ENCODE measurements at regions not wholly inside any gene's neighbourhood (a gene's known extent, or its start where the extent isn't known, plus 50 kb on each side); places are given as distances from the start of the nearest gene placed in this dataset.

DNA sequence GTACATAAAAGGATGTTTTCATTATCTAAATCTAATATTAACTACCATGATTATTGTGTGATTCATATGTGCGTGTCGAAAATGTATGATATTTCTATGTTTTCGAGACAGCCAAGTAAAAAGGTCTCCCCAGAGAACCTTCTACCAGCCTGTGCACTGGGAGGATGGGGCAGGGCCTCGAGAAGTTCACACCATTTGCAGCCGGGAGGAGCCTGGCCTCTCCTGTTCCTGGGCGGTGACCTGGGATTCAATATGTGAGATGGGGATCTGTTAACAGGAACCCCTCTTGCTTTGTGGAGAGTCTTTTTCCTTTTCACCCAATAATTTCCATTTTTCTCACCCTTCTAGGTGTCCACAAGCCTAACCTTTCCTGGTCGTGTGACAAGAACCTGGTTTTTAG is 189.3 kb downstream of the IPO8 start:
- no peak for DNase-seq (ENCODE audit: extremely low read depth, low read depth)
- TF ChIP-seq, protein P1, sequence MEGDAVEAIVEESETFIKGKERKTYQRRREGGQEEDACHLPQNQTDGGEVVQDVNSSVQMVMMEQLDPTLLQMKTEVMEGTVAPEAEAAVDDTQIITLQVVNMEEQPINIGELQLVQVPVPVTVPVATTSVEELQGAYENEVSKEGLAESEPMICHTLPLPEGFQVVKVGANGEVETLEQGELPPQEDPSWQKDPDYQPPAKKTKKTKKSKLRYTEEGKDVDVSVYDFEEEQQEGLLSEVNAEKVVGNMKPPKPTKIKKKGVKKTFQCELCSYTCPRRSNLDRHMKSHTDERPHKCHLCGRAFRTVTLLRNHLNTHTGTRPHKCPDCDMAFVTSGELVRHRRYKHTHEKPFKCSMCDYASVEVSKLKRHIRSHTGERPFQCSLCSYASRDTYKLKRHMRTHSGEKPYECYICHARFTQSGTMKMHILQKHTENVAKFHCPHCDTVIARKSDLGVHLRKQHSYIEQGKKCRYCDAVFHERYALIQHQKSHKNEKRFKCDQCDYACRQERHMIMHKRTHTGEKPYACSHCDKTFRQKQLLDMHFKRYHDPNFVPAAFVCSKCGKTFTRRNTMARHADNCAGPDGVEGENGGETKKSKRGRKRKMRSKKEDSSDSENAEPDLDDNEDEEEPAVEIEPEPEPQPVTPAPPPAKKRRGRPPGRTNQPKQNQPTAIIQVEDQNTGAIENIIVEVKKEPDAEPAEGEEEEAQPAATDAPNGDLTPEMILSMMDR (IDR thresholded peaks at IDR 0.05; ENCODE audit: low read depth, low read length): no peak

DNA sequence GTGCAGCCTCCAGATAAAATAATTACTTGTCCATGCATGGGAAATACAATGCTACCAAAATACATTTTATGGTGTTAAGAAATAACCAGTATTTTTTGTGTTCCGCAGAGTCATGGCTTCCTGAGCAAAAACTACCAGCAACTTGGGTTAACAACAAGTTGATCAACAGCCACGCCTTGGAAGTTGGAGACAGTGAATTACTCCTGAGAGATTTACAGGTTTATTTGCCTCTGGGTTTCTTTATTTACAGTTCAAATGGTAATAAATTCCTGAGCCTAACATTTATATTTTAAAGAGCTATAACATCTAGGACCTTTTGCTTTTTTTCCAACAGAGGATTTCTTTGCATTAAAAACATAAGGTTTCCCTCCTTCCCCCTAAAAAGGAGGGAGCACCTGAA is 194.0 kb downstream of the IPO8 start:
- DNase-seq (ENCODE audit: extremely low read depth, low read depth): no peak
- TF ChIP-seq, protein P1 (IDR thresholded peaks at IDR 0.05; ENCODE audit: low read depth, low read length): no peak

DNA sequence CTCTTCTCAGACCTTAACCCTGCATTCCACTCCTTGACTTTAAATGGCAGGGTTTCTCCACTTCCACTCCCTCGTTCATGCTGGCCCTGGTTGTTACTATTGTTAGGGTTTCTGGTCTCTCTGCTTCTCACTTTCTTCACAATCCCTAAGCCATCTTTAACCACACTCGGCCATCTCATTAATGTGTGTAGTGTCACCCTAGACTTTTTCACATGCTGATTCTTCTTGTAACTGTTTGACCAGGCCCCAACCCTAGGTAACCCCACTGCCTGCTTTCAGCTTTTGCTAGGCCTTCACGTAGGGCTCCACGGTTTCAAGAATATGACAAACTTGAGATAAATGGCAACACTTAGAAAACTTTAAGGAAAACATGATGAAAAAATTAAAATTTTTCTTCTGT is 195.1 kb downstream of the IPO8 start:
- TF ChIP-seq, protein P1 (IDR thresholded peaks at IDR 0.05; ENCODE audit: low read depth, low read length): no peak
- DNase-seq (ENCODE audit: extremely low read depth, low read depth): no peak

DNA sequence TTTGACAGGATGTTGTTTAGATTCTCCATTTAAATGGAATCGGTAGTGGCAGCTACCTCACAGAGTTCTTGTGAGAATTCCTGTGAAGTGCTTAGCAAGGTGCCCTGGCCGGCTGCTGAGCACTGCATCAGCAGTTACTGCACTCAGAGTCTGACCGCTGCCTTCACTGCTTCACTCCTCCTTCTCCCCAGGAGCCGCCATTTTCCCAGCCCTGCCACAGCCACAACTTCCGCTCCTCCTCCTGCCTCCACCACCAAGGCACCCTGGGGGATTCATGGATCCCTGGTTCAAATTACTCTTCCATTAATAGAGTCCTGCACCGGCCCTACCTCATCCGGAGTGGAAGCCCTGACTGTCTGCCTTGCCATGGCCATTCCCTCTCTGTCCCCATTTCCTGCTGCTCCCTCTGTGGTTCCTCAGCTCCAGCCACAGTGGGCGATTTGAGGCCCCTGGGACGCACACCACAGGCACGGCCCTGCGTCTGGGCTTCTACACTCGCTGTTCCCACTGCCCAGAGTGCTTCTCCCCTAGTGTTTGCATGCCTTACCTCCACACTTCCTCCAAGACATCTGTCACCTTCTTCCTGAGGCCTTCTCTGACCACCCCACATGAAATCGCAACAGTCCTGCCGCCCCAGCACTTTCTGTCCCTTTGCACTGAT is 210.3 kb downstream of the IPO8 start:
- no peak for DNase-seq (ENCODE audit: extremely low read depth, low read depth)
- TF ChIP-seq, protein P1 (IDR thresholded peaks at IDR 0.05; ENCODE audit: low read depth, low read length): no peak

DNA sequence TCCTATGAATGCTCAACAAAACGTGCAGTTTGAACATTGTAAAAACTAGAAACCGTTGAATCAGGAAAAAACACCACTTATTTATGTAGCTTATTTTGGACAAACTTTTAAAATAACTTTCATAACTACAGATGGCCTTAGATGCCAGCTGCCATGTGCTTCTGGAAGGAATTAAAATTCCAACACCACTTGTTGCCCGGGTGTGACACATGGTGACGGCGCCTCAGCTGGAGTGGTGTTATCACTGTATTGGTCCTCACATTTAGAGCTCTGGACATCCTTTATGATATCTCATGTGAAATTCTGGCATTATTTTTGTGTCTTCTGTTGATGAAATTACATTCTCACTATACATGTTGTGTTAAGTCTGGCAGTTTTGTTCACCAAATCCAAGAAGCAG is 211.0 kb downstream of the IPO8 start:
- DNase-seq (ENCODE audit: extremely low read depth, low read depth): no peak
- TF ChIP-seq, protein P1 (IDR thresholded peaks at IDR 0.05; ENCODE audit: low read depth, low read length): no peak

DNA sequence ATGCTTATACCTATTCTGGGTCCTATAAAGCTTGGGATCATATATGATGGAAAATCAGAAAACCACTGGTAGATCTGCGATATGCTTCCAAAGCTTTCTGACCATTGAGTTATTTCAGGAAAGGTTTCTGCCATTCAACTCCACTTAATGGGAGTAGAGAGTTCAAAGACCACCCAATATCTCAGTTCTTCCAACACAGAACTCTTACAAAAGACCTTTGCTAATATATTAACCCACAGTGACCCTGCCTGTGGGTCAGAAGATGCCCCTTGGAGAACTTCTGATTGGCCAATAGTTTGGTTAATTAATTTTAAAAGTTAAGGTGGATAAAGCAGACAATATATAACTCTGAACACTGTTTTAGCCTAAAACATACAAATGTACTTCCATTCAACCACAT is 213.0 kb downstream of the IPO8 start:
- TF ChIP-seq, protein P1 (IDR thresholded peaks at IDR 0.05; ENCODE audit: low read depth, low read length): no peak
- no peak for DNase-seq (ENCODE audit: extremely low read depth, low read depth)

DNA sequence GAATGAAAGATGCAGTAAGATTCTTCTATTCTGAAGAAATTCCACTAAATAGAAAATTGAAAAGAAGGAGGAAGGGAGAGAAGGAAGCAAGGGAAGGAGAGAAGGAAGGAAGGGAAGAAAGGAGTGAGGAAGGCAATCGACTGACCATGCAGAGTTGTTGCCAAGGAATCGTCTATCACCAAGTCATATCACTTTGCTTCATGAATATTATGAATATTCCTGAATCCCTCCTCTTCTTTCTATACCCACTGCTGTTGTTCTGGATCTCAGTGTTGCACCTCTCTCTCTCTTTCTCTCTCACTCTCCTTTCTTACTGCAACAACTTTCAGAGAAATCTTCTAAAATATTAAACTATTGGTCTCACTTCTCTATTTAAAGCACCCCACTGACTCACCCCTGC is 222.4 kb downstream of the IPO8 start:
- DNase-seq (ENCODE audit: extremely low read depth, low read depth): no peak
- TF ChIP-seq, protein P1 (IDR thresholded peaks at IDR 0.05; ENCODE audit: low read depth, low read length): no peak

Data from AG09319 (cell line).